Colonic mucosa (tissue), 4 donors: ENCODE measurements at regions not wholly inside any gene's neighbourhood (a gene's known extent, or its start where the extent isn't known, plus 50 kb on each side); places are given as distances from the start of the nearest gene placed in this dataset.
A peak's percentile ranks its signal among the peaks of the same experiment; 100 is the strongest.

Source experiments
- DNase-seq: peaks from one replicate; pipeline ENCODE4 v3.0.0-alpha.2; 2020
- H3K27ac ChIP-seq: fragments of 200-600 bp; one replicate; pipeline ENCODE4 v1.8.0; 2021
- H3K27me3 ChIP-seq: fragments of 200-600 bp; one replicate; pipeline ENCODE4 v1.8.0; 2021
- H3K36me3 ChIP-seq: fragments of 200-600 bp; one replicate; pipeline ENCODE4 v1.8.0; 2021
- H3K4me1 ChIP-seq: fragments of 200-600 bp; one replicate; pipeline ENCODE4 v1.8.0; 2021; ENCODE audit warnings: mild to moderate bottlenecking
- H3K4me3 ChIP-seq: fragments of 200-600 bp; one replicate; pipeline ENCODE4 v1.8.0; 2021
- H3K9ac ChIP-seq, 2 donors: one replicate each; pipeline ENCODE4 v1.7.0; 2013; ENCODE audit warnings: control low read depth in 2 of 2, low read depth in 2 of 2, low read length in 2 of 2
- H3K9me3 ChIP-seq: fragments of 200-600 bp; one replicate; pipeline ENCODE4 v1.8.0; 2021
- CTCF ChIP-seq: fragments of 200-600 bp; IDR thresholded peaks from one replicate; pipeline ENCODE4 v1.8.0; 2022; ENCODE audit warnings: antibody characterized with exemption, mild to moderate bottlenecking
- intact Hi-C: fragments of 100-400 bp; cut with DNase I; formaldehyde crosslinking; loops from one replicate; pipeline ENCODE4 v1.14.1; 2022
- donor health status: healthy.
- donor health status: DM: no; HTN: no; CAD: no.
- donor health status: DM: no; HTN: no; CAD: no.

GRCh38 chr6:15770347-15771143 is 107.7 kb upstream of the DTNBP1 start:
- no peaks in the 10 kb centered on the region for H3K4me1 ChIP-seq
- H3K36me3 ChIP-seq = no peaks in the 10 kb centered on the region
- no peaks in the 10 kb centered on the region for H3K27me3 ChIP-seq
- H3K9ac ChIP-seq = no peak overlapping the region
- H3K4me3 ChIP-seq = no peak overlapping the region
- H3K27ac ChIP-seq = no peak overlapping the region
- DNase-seq = no peak
- intact Hi-C loops = no loop called here
- no peak for TF ChIP-seq CTCF
- H3K9me3 ChIP-seq = no peaks in the 10 kb centered on the region

GRCh38 chr6:15769511-15770018 is 106.7 kb upstream of the DTNBP1 start:
- H3K36me3 ChIP-seq = no peaks in the 10 kb centered on the region
- no peak for DNase-seq
- H3K9me3 ChIP-seq = no peaks in the 10 kb centered on the region
- H3K27ac ChIP-seq = no peak overlapping the region
- no peaks in the 10 kb centered on the region for H3K4me1 ChIP-seq
- TF ChIP-seq CTCF = no peak
- H3K9ac ChIP-seq = no peak overlapping the region
- H3K27me3 ChIP-seq = no peaks in the 10 kb centered on the region
- no peak overlapping the region for H3K4me3 ChIP-seq
- intact Hi-C loops = no loop called here

- no peak for DNase-seq
- H3K4me3 ChIP-seq = no peak overlapping the region
- intact Hi-C loops = no loop called here
- H3K27me3 ChIP-seq = no peaks in the 10 kb centered on the region
- no peak overlapping the region for H3K27ac ChIP-seq
- TF ChIP-seq CTCF = no peak
- no peak overlapping the region for H3K9ac ChIP-seq
- no peaks in the 10 kb centered on the region for H3K36me3 ChIP-seq
- no peaks in the 10 kb centered on the region for H3K4me1 ChIP-seq
- no peaks in the 10 kb centered on the region for H3K9me3 ChIP-seq
Observed at GRCh38 chr6:15768999-15769398, 106.2 kb upstream of the DTNBP1 start.

- Histone ChIP-seq H3K36me3 (no peaks in the 10 kb centered on the region), H3K9ac (no peak overlapping the region), H3K4me3 (no peak overlapping the region), H3K4me1 (peaks cover 5% of the 10 kb centered on the region), H3K9me3 (no peaks in the 10 kb centered on the region), H3K27ac (no peak overlapping the region), H3K27me3 (no peaks in the 10 kb centered on the region)
- DNase-seq = peak; percentile 70
- intact Hi-C loops = no loop called here
- TF ChIP-seq CTCF = no peak
Observed at GRCh38 chr6:15763837-15764236, 101.0 kb upstream of the DTNBP1 start.

GRCh38 chr6:15763364-15763763 is 100.5 kb upstream of the DTNBP1 start:
- H3K4me3 ChIP-seq = no peak overlapping the region
- DNase-seq = no peak
- no peak overlapping the region for H3K9ac ChIP-seq
- no peaks in the 10 kb centered on the region for H3K27me3 ChIP-seq
- H3K27ac ChIP-seq = no peak overlapping the region
- H3K9me3 ChIP-seq = no peaks in the 10 kb centered on the region
- no peak for TF ChIP-seq CTCF
- intact Hi-C loops = no loop called here
- H3K36me3 ChIP-seq = no peaks in the 10 kb centered on the region
- H3K4me1 ChIP-seq = peaks cover 5% of the 10 kb centered on the region
